ENCODE measurements at regions not wholly inside any gene's neighbourhood (a gene's known extent, or its start where the extent isn't known, plus 50 kb on each side); places are given as distances from the start of the nearest gene placed in this dataset.
A peak's percentile ranks its signal among the peaks of the same experiment; 100 is the strongest.
"Not testable (repeated sequence)": the region's sequence is repeated elsewhere in the genome, so short reads cannot be mapped to it uniquely, and the experiment has no call there.

DNA sequence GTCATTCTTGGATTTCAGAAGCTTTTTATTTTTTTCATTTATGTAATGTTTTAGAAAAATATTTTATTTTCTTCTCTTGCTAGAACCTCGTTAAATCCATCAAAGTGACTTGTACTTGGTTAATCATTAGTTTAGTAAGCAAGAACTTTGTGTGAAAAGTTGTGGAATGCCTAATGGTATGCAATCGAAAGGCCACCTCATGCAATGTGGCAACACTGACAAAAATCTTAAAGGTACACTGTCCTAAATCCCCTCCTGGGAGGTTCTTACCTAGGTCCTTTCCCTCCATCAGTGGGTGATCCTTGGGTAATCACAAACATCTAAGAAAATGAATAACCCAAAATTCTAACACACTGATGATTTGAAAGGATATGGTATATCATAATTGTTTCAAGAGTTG, 304.2 kb downstream of the DNAH5 start:
- DNase-seq: no peak

GRCh38 chr5:13632676-13633075, 311.8 kb downstream of the DNAH5 start:
- no peak for DNase-seq

DNA sequence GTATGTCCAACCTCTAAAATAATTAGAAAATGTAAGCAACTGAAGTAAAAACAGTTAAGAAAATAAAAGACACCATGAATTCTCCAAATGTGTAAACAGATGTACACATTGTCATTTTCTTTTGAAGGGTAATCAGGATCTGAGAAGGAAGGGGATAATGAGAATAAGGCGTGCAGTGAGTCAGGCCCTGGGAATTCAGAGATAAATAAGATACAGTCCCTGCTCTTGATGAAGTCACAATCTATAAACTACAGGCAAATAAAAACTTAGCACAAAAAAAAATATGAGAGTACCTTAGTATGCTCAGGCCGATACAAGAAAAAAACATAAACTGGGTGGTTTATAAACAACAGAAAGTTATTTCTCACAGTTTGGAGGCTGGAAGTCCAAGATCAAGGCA, 315.3 kb downstream of the DNAH5 start:
- DNase-seq: no peak

DNA sequence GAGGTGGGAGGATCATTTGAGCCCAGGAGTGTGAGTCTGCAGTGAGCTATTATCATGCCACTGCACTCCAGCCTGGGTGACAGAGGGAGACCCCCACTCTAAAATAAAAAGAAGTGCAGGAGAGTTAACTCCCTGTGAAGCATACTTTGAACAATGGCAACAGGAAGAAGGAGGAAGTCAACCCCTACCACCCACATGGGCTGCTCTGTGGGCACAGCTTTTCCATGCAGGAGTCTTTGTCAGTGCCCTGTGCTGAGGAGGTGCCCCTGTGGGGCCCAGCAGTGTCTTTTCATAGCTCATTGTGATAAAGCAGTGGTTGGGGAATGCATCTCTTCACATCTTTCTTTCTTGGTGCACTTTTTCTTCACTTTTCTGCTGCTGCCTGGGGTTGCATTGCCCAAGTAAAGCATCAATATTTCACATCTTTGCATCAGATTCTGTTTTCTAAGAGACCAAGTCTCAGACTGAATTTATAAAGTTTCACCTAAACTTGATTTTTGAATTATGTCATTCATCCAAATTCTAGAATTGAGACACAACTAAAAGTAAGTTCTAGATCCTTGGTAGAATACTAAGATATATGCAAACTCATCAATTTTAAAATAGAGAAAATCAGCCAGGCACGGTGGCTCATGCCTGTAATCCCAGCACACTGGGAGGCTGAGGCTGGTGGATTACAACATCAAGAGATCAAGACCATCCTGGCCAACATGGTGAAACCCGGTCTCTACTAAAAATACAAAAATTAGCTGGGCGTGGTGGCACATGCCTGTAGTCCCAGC, 316.6 kb downstream of the DNAH5 start:
- DNase-seq: no peak

DNA sequence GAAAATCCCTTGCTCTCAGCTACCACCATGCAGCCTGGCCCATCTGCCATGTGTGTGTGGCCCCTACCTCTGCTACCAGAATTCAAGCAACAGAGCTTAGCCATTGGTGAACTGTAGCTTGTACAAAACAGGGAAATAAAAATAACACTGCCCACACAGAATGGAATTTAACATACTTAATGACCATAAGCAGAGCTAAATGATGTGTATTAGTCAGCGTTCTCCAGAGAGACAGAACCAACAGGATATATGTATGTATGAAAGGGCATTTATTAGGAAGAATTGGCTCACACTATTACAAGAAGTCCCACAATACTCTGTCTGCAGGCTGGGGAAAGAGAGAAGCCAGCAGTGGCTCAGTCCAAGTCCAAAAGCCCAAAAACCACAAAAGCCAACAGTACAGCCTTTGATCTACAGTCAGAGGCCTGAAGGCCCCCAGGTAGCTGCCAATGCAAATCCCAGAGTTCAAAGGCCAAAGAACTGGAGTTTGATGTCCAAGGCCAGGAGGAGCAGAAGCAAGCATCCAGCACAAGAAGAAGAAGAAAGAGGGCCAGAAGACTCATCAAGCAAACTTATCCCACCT, 318.8 kb downstream of the DNAH5 start:
- no peak for DNase-seq

DNA sequence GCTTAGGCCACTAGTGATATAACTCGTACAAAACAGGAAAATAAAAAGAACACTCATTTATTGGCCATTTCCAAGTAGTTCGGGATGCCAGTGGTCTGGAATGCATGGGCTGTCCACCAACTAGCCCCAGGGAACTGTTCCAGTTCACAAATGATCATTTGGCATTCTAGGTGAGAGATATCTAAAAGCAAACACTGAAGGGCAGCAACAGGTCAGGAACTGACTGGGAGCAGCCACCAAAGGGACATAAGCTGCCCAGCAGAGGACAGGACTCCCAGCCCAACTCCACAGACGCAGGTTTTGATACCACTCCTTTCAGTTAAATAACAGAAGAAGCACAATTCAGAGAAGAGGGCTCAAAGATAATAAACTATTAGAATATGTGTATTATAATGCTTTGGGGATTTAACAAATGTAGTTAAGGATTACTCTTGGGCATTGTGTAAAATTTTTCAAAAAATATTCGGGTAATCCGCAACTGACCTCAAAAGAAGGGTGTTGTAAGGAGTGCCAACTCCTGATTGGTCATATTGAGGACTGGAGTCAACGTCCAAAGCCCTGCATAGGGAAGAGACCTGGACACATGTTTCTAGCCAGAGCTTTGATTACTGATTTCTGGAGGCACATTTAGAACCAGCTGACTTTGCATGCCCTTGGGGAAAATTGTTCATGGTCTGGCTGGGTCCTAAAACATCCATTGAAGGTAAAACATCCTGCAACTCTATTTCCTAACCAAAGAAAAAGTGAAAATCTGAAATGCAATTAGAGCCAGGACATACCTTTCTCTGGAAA, 320.0 kb downstream of the DNAH5 start:
- no peak for DNase-seq

- DNase-seq: no peak
Observed at GRCh38 chr5:13613621-13614020, 330.9 kb downstream of the DNAH5 start.

GRCh38 chr5:13611604-13612003, 332.9 kb downstream of the DNAH5 start:
- DNase-seq: no peak

- DNase-seq: no peak
Observed at GRCh38 chr5:13609504-13609903, 335.0 kb downstream of the DNAH5 start.

- no peak for DNase-seq
Observed at GRCh38 chr5:13606051-13606450, 338.4 kb downstream of the DNAH5 start.

- no peak for DNase-seq
Observed at GRCh38 chr5:13601112-13601511, 343.4 kb downstream of the DNAH5 start.

DNA sequence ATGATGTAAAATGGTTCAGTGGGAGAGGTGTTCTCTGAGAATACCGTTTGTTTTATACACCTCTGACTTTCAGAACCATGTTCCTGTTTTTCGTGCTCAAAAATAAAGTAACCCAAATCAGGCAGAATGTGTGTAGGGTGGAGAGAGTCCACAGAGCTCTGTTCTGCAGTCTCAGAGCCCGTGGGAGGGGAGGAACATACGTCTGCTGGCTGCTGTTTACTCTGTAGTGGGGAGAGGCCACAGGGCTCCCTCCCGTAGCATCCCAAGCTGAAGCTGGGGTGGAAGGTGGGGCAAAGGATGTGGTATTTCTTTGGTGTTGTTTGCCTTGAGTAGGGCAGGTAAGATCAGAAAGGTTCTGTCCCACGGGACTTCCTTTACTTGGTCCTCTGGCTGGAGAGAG, 348.5 kb downstream of the DNAH5 start:
- no peak for DNase-seq

- peak; percentile 42 for DNase-seq
Observed at GRCh38 chr5:13591621-13592020, 352.9 kb downstream of the DNAH5 start.

DNA sequence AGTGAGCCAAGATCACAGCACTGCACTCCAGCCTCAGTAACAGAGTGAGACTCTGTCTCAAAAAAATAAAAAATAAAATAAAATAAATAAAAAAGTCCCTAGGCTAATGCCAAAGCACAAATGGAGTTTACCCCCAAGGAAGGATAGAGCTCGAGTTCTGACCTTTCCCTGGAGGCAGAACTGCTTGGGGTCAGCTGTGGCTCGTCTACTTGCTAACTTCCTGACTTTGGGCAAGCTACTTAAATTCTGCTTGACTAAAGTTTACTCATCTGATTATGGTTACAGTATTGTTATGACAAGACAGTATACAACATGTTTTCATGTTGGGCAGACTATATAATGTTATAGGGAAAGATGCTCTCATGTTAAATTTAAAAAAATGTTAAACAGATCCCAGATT, 359.2 kb downstream of the DNAH5 start:
- DNase-seq: no peak

GRCh38 chr5:13581914-13582313, 362.6 kb downstream of the DNAH5 start:
- no peak for DNase-seq

- DNase-seq: no peak
Observed at GRCh38 chr5:13581132-13581531, 363.4 kb downstream of the DNAH5 start.

- DNase-seq: no peak
Observed at GRCh38 chr5:13580058-13580457, 364.4 kb downstream of the DNAH5 start.

DNA sequence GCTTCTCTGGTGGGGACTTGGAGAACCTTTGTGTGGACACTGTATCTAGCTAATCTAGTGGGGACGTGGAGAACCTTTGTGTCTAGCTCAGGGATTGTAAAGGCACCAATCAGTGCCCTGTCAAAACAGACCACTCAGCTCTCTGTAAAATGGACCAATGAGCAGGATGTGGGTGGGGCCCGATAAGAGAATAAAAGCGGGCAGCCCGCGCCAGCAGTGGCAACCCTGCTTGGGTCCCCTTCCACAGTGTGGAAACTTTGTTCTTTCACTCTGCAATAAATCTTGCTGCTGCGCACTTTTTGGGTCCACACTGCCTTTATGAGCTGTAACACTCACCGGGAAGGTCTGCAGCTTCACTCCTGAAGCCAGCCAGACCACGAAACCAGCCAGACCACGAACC, 365.4 kb downstream of the DNAH5 start:
- DNase-seq: not testable (repeated sequence)

- not testable (repeated sequence) for DNase-seq
Observed at GRCh38 chr5:13578311-13579039, 366.0 kb downstream of the DNAH5 start.

DNA sequence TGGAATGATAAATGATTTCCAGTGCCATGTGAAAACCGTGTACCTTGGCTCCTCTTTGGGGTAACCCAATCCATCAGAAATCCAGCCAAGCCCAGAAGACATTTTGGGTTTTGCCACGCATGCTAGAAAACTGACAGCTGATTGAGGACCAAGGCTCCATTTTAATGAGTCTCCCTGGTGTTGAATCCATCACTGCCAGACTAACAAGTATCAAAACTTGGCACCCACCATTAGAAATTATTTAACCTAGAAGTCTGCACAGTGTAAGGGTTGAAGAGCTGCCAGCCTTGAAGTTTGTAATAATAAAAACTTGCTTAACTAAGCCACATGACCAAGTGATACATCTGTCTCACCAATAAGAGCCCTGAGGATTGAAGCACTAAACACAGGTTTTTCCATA, 369.9 kb downstream of the DNAH5 start:
- no peak for DNase-seq

GRCh38 chr5:13572163-13572562, 372.3 kb downstream of the DNAH5 start:
- DNase-seq: no peak

GRCh38 chr5:13569090-13569715, 375.3 kb downstream of the DNAH5 start:
- DNase-seq: no peak

DNA sequence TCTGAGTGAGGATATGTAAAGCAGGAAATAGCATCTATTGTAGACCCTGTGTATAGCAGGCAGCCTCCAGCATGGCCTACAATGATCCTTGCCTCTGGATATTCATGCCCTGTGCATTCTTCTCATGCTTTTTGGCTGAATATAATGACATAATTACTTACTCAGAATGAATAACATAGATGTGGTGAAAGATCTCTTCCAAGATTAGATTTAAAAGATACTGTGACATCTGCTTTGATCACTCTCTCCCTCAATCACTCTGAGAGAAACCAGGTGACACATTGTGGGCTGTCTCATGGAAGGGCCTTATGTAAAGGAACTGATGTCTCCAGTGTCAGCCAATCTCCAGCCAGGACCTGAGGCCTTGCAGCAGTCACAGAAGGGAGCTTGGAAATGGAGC, 376.7 kb downstream of the DNAH5 start:
- DNase-seq: no peak
